ENCODE measurements at regions not wholly inside any gene's neighbourhood (a gene's known extent, or its start where the extent isn't known, plus 50 kb on each side); places are given as distances from the start of the nearest gene placed in this dataset.
A peak's percentile ranks its signal among the peaks of the same experiment; 100 is the strongest.

GRCh38 chr6:164188861-164189260, 774.3 kb downstream of the QKI start:
- DNase-seq, result no peak

- peak; percentile 30 for DNase-seq
Measured at GRCh38 chr6:164185471-164185871, 771.0 kb downstream of the QKI start.

- no peak for DNase-seq
Measured at GRCh38 chr6:164184410-164184809, 769.9 kb downstream of the QKI start.

- no peak for DNase-seq
Measured at GRCh38 chr6:164183556-164184123, 769.1 kb downstream of the QKI start.

- DNase-seq, result no peak
Measured at GRCh38 chr6:164178679-164179332, 764.3 kb downstream of the QKI start.

- DNase-seq, result no peak
Measured at GRCh38 chr6:164169355-164169754, 754.8 kb downstream of the QKI start.

- DNase-seq, result no peak
Measured at GRCh38 chr6:164168595-164168994, 754.1 kb downstream of the QKI start.

- DNase-seq, result no peak
Measured at GRCh38 chr6:164167873-164168405, 753.4 kb downstream of the QKI start.

GRCh38 chr6:164166996-164167395, 752.5 kb downstream of the QKI start:
- no peak for DNase-seq

- DNase-seq, result no peak
Measured at GRCh38 chr6:164166515-164166914, 752.0 kb downstream of the QKI start.

- no peak for DNase-seq
Measured at GRCh38 chr6:164164876-164165275, 750.4 kb downstream of the QKI start.

GRCh38 chr6:164163239-164163638, 748.7 kb downstream of the QKI start:
- DNase-seq, result no peak

- DNase-seq, result no peak
Measured at GRCh38 chr6:164159061-164159460, 744.5 kb downstream of the QKI start.

- DNase-seq, result no peak
Measured at GRCh38 chr6:164154588-164154987, 740.1 kb downstream of the QKI start.

- DNase-seq, result no peak
Measured at GRCh38 chr6:164152611-164153010, 738.1 kb downstream of the QKI start.

- DNase-seq, result peak; percentile 92
Measured at GRCh38 chr6:164151161-164152120, 736.9 kb downstream of the QKI start.

- no peak for DNase-seq
Measured at GRCh38 chr6:164150232-164150631, 735.7 kb downstream of the QKI start.

GRCh38 chr6:164148788-164149187, 734.3 kb downstream of the QKI start:
- no peak for DNase-seq

GRCh38 chr6:164144316-164144715, 729.8 kb downstream of the QKI start:
- DNase-seq, result no peak

- no peak for DNase-seq
Measured at GRCh38 chr6:164142322-164142721, 727.8 kb downstream of the QKI start.

- no peak for DNase-seq
Measured at GRCh38 chr6:164135511-164136132, 721.1 kb downstream of the QKI start.

GRCh38 chr6:164133095-164133494, 718.6 kb downstream of the QKI start:
- DNase-seq, result peak; percentile 50

- DNase-seq, result no peak
Measured at GRCh38 chr6:164130585-164130984, 716.1 kb downstream of the QKI start.
